Endodermal cell (in vitro differentiated cells): ENCODE measurements at regions not wholly inside any gene's neighbourhood (a gene's known extent, or its start where the extent isn't known, plus 50 kb on each side); places are given as distances from the start of the nearest gene placed in this dataset.

Experiments
- DNase-seq: peaks from one replicate; pipeline ENCODE4 v3.0.0-alpha.2; 2017
- H3K27ac ChIP-seq: 2 replicates; pipeline ENCODE4 v1.5.1; 2013; ENCODE audit warnings: mild to moderate bottlenecking, low read depth, low read length, moderate library complexity
- H3K27me3 ChIP-seq: 2 replicates; pipeline ENCODE4 v1.6.1; 2013; ENCODE audit warnings: mild to moderate bottlenecking, low read length, moderate library complexity; ENCODE audit not compliant: insufficient read depth, control insufficient read depth, poor library complexity, severe bottlenecking
- H3K36me3 ChIP-seq: 2 replicates; pipeline ENCODE4 v1.7.0; 2013; ENCODE audit warnings: mild to moderate bottlenecking, low read length, moderate library complexity; ENCODE audit not compliant: control insufficient read depth, insufficient read depth
- H3K4me1 ChIP-seq: one replicate; pipeline ENCODE4 v1.7.0; 2013; ENCODE audit warnings: low read length; ENCODE audit not compliant: control insufficient read depth, insufficient read depth
- H3K4me3 ChIP-seq: 2 replicates; pipeline ENCODE4 v1.5.1; 2013; ENCODE audit warnings: mild to moderate bottlenecking, low read length, moderate library complexity
- H3K9ac ChIP-seq: 2 replicates; pipeline ENCODE4 v1.6.1; 2013; ENCODE audit warnings: mild to moderate bottlenecking, low read length, moderate library complexity; ENCODE audit not compliant: poor library complexity, severe bottlenecking; ENCODE audit errors: extremely low read depth
- H3K9me3 ChIP-seq: 2 replicates; pipeline ENCODE4 v1.6.1; 2013; ENCODE audit warnings: mild to moderate bottlenecking, low read length, moderate library complexity; ENCODE audit not compliant: control insufficient read depth
- H3K27ac Mint-ChIP-seq: 2 replicates; pipeline ENCODE4 v1.8.0; 2020; ENCODE audit warnings: mixed read lengths
- H3K27me3 Mint-ChIP-seq: 2 replicates; pipeline ENCODE4 v1.8.0; 2021; ENCODE audit warnings: mild to moderate bottlenecking, mixed read lengths; ENCODE audit not compliant: insufficient read depth
- H3K36me3 Mint-ChIP-seq: 2 replicates; pipeline ENCODE4 v1.8.0; 2020; ENCODE audit warnings: low read depth, mixed read lengths
- H3K4me1 Mint-ChIP-seq: 2 replicates; pipeline ENCODE4 v1.8.0; 2020; ENCODE audit warnings: mixed read lengths
- H3K4me3 Mint-ChIP-seq: 2 replicates; pipeline ENCODE4 v1.8.0; 2020; ENCODE audit warnings: mild to moderate bottlenecking, moderate library complexity, mixed read lengths
- H3K9me3 Mint-ChIP-seq: 2 replicates; pipeline ENCODE4 v1.8.0; 2020; ENCODE audit warnings: mild to moderate bottlenecking, mixed read lengths
- WGBS, 2 experiments: methylation state at CpG; one replicate each; pipeline versions ENCODE4 v1.1.5 to v1.1.7; 2013; ENCODE audit warnings: missing lambda C conversion rate in 2 of 2, mixed read lengths in 1 of 2; ENCODE audit not compliant: insufficient coverage in 1 of 2, insufficient read length in 1 of 2; 5-methylcytosine and 5-hydroxymethylcytosine counted together
- TF ChIP-seq, protein P1 (sequence below): fragments of 200-600 bp; sonication (generic); conservative IDR thresholded peaks from 2 replicates; pipeline ENCODE4 v1.5.0; 2021; ENCODE audit warnings: antibody characterized with exemption, mild to moderate bottlenecking

- WGBS, 2 experiments, result 86 to 87% methylated on average over 2 to 3 of the region's 3 CpGs
- H3K27me3 Mint-ChIP-seq, result no peaks in the 10 kb centered on the region
These were observed 452.5 kb downstream of the MCTP2 start for GRCh38 chr15:94683902-94684301.

GRCh38 chr15:94691169-94691568, 459.8 kb downstream of the MCTP2 start:
- Histone ChIP-seq H3K4me1 (no peaks in the 10 kb centered on the region), H3K36me3 (no peaks in the 10 kb centered on the region), H3K27me3 (no peaks in the 10 kb centered on the region), H3K9ac (no peak overlapping the region), H3K9me3 (no peaks in the 10 kb centered on the region), H3K4me3 (no peak overlapping the region), H3K27ac (no peak overlapping the region)
- Mint-ChIP-seq H3K36me3 (no peaks in the 10 kb centered on the region), H3K27ac (no peak overlapping the region), H3K9me3 (no peaks in the 10 kb centered on the region), H3K27me3 (no peaks in the 10 kb centered on the region), H3K4me3 (no peak overlapping the region), H3K4me1 (no peaks in the 10 kb centered on the region)
- 100% methylated on average over 2 of the region's 2 CpGs; no CpG with 5 or more reads in 1 of the 2 experiments for WGBS, 2 experiments
- DNase-seq, result no peak
- TF ChIP-seq, protein P1, sequence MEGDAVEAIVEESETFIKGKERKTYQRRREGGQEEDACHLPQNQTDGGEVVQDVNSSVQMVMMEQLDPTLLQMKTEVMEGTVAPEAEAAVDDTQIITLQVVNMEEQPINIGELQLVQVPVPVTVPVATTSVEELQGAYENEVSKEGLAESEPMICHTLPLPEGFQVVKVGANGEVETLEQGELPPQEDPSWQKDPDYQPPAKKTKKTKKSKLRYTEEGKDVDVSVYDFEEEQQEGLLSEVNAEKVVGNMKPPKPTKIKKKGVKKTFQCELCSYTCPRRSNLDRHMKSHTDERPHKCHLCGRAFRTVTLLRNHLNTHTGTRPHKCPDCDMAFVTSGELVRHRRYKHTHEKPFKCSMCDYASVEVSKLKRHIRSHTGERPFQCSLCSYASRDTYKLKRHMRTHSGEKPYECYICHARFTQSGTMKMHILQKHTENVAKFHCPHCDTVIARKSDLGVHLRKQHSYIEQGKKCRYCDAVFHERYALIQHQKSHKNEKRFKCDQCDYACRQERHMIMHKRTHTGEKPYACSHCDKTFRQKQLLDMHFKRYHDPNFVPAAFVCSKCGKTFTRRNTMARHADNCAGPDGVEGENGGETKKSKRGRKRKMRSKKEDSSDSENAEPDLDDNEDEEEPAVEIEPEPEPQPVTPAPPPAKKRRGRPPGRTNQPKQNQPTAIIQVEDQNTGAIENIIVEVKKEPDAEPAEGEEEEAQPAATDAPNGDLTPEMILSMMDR, result no peak

More at GRCh38 chr15:94683902-94684301, 452.5 kb downstream of the MCTP2 start:
- H3K4me3 ChIP-seq, result no peak overlapping the region
- no peaks in the 10 kb centered on the region for H3K9me3 ChIP-seq
- TF ChIP-seq, protein P1, result no peak
- H3K4me3 Mint-ChIP-seq, result no peak overlapping the region
- no peaks in the 10 kb centered on the region for H3K27me3 ChIP-seq
- H3K9me3 Mint-ChIP-seq, result no peaks in the 10 kb centered on the region
- H3K27ac Mint-ChIP-seq, result no peak overlapping the region
- no peaks in the 10 kb centered on the region for H3K4me1 ChIP-seq
- H3K36me3 ChIP-seq, result no peaks in the 10 kb centered on the region
- no peak overlapping the region for H3K9ac ChIP-seq
- H3K36me3 Mint-ChIP-seq, result no peaks in the 10 kb centered on the region
- no peaks in the 10 kb centered on the region for H3K4me1 Mint-ChIP-seq
- H3K27ac ChIP-seq, result no peak overlapping the region
- DNase-seq, result no peak

DNA sequence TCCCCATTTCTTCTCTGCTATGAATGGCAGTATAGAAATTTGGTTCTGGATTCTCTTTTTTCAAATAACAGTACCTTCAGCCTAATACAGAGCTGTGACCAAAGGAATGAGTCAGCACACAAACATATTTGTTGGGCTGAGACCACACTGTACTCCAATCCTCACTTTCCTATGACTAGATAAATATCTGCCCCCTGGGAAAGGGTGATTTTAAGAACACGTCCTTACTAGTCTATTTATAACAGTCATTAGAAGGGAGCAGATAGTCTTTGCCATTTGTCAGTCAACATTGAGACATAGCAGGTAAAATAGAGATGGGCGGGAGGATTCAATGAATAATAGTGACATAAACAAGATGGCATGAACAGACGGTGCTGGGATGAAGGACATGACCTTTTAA, 461.3 kb downstream of the MCTP2 start:
- Histone ChIP-seq H3K4me3 (no peak overlapping the region), H3K27ac (no peak overlapping the region), H3K9ac (no peak overlapping the region), H3K9me3 (no peaks in the 10 kb centered on the region), H3K4me1 (no peaks in the 10 kb centered on the region), H3K27me3 (no peaks in the 10 kb centered on the region), H3K36me3 (no peaks in the 10 kb centered on the region)
- TF ChIP-seq, protein P1, result no peak
- WGBS, 2 experiments, result 88% methylated on average over 1 to 3 of the region's 3 CpGs
- DNase-seq, result no peak
- H3K36me3 Mint-ChIP-seq, result no peaks in the 10 kb centered on the region
- H3K27me3 Mint-ChIP-seq, result no peaks in the 10 kb centered on the region
- no peaks in the 10 kb centered on the region for H3K4me1 Mint-ChIP-seq
- H3K4me3 Mint-ChIP-seq, result no peak overlapping the region
- H3K9me3 Mint-ChIP-seq, result no peaks in the 10 kb centered on the region
- H3K27ac Mint-ChIP-seq, result no peak overlapping the region
